Retinal pigment epithelial cell (primary cell): ENCODE measurements at regions not wholly inside any gene's neighbourhood (a gene's known extent, or its start where the extent isn't known, plus 50 kb on each side); places are given as distances from the start of the nearest gene placed in this dataset.

Source experiments
- DNase-seq: peaks from one replicate; pipeline ENCODE4 v3.0.0-alpha.2; 2010; ENCODE audit warnings: low read depth
- H3K4me3 ChIP-seq: 2 replicates; pipeline ENCODE4 v1.5.1; 2011; ENCODE audit warnings: mild to moderate bottlenecking, low read length, control low read depth, moderate library complexity
- TF ChIP-seq, protein P1 (sequence below): conservative IDR thresholded peaks from 2 replicates; pipeline ENCODE4 v1.5.1; 2011; ENCODE audit warnings: low read depth, low read length, control low read depth, inconsistent platforms

DNA sequence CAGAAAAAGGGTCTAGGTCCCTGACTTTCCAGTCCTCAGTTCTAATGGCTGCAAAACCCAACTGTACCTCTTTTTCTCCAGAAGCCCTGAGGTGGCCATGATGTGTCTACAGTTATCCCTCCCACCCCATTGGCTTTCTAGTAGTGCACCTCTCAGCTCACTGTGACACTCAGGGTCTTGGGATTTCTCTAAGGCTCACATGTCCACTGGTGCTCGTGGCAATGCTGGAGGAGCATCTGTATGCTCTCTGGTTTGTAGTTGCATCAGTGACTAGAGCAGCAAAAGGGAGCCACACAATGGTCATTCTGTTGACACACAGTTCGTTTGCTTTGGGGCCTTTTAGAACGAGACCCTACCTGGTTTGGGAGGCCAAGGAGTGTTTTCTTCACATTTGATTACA lies 81.6 kb upstream of the SYT6 start:
- TF ChIP-seq, protein P1, sequence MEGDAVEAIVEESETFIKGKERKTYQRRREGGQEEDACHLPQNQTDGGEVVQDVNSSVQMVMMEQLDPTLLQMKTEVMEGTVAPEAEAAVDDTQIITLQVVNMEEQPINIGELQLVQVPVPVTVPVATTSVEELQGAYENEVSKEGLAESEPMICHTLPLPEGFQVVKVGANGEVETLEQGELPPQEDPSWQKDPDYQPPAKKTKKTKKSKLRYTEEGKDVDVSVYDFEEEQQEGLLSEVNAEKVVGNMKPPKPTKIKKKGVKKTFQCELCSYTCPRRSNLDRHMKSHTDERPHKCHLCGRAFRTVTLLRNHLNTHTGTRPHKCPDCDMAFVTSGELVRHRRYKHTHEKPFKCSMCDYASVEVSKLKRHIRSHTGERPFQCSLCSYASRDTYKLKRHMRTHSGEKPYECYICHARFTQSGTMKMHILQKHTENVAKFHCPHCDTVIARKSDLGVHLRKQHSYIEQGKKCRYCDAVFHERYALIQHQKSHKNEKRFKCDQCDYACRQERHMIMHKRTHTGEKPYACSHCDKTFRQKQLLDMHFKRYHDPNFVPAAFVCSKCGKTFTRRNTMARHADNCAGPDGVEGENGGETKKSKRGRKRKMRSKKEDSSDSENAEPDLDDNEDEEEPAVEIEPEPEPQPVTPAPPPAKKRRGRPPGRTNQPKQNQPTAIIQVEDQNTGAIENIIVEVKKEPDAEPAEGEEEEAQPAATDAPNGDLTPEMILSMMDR, result no peak
- no peak for DNase-seq
- H3K4me3 ChIP-seq, result no peak overlapping the region

DNA sequence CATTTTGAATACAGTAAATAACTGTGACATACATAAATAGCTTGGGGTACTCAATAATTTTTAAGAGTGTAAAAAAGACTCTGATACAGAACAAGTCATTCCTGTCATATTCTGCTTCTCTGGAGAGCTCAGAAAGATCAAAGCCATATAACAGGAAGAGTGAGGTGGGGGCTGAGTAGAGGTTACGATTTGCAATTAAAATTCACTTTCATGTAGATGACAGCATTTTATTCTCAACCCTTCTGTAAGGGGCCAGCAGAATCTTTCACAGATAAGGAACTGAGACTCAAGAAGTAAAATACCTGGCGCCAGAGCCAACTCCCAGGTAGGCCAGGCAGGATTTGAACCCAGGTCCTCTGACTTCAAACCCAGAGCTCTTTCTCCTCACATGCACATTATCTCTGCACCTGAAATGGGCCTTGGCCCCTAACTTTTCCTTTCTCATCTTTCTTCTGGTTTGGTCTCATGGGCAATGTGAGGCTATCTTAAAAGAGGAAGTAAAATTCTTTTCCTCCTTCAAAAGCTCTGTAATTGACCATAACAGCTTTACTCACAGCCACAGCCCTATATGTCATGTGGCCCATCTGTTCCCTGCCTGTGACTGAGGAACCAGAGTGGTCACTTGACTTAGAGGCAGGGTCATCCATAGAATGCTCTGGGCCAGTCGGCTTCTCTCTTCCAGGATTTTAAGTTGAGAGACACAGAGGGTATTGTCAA lies 80.9 kb upstream of the SYT6 start:
- no peak overlapping the region for H3K4me3 ChIP-seq
- TF ChIP-seq, protein P1, result no peak
- no peak for DNase-seq

DNA sequence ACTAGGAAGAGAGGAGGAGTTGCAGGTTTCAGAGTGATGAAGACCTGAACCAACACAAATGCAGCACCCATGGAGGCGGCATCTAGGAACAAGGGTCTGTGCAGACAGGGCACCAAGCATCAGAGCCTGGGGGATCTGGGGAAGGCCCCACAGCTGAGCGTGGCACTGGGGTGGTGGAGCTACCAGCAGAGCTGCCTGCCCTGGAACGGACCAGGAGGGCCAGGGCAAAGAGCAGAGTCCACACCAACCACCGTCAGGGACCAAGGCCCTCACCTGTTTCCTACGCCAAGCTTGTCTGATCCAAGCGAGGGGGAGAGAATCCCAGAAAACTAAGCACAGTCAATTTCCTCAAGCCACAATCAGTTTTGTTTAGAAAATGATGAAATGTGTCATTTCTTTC lies 79.0 kb upstream of the SYT6 start:
- DNase-seq, result no peak
- TF ChIP-seq, protein P1, result no peak

DNA sequence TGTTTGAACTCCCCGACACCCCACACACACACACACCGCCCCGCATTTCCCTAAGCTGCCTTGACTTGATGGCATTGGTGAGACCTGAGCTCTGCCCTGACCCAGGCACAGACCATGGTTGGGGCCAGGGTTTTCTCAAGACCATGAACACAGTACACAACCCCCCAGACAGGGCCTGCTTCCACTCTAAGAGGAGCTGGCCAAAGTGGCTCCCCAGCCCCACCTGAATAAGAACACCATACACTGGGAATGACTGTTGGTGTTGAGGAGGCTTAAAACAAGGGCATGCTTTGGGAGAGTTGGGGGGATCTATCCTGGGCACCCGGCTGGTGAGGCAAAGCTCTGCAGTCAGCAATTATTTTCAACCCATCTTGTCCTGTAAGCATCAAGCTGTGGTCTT lies 77.6 kb upstream of the SYT6 start:
- TF ChIP-seq, protein P1, result no peak
- DNase-seq, result no peak
- no peak overlapping the region for H3K4me3 ChIP-seq

More for the DNA sequence above, 79.0 kb upstream of the SYT6 start:
- H3K4me3 ChIP-seq, result no peak overlapping the region

DNA sequence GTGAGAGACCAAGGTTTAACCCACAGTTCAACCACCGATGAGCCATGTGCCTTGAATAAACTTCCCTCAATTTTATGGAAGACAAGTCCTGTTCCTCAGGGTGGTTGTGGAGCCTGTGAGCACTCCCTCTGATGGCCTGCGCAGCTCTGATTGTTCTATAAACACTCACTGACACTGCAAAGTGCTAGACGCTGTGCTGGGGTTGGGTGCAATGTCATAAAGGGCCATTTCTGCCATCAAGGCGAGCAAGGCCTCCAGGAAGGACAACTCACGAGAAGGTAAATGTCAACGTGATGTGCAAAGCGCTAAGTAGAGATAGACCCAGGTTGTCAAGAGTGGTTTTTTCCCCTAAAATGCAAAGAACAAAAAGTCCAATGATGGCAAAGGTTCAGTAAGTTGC lies 75.7 kb upstream of the SYT6 start:
- no peak for DNase-seq
- TF ChIP-seq, protein P1, result no peak
- no peak overlapping the region for H3K4me3 ChIP-seq

- H3K4me3 ChIP-seq, result no peak overlapping the region
- TF ChIP-seq, protein P1, result no peak
- no peak for DNase-seq
These were observed 73.4 kb upstream of the SYT6 start for GRCh38 chr1:114227059-114227458.

DNA sequence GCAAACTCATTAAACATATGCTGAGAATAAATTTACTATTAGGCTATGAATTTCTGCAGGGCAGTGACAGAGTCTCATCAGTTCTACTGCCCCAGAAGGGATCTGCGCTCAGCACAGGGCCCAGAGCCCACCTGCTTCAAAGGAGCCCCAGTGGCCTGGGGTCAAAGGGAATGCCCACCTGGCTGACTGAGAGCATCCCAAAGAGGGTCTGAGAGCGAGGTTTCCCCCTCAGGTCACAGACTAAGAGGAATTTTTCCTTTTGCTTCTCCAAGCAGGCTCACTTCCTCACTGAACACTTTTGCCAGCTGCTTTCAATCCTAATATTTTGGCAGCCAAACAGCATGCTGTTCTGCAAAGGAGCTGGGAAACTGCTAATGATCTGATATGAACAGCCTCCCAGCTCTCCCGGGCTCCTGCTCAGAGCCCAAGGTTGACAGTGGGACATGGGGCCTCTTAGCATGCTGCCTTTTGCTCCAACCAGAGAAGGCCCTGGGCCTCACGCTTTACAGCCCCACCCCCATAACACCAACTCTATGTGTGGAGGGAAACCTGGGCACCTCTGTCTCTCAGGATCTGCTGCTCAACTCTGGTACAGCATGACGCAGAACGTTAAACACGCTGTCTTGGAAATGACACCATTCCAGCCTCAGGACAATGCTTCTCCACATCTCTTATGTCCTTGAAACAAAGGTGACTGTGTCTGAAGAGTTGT lies 70.7 kb upstream of the SYT6 start:
- no peak overlapping the region for H3K4me3 ChIP-seq
- TF ChIP-seq, protein P1, result no peak
- DNase-seq, result no peak
